Heart left ventricle (tissue), 16 donors: ENCODE measurements at regions not wholly inside any gene's neighbourhood (a gene's known extent, or its start where the extent isn't known, plus 50 kb on each side); places are given as distances from the start of the nearest gene placed in this dataset.

Experiments used
- ATAC-seq, 4 donors: fragments of 200-7000 bp; cut with Tn5 transposase; one replicate each; pipeline ENCODE4 v1.9.1; 2020 to 2022; ENCODE audit warnings: moderate library complexity in 4 of 4, mild to moderate bottlenecking in 3 of 4, moderate number of reproducible peaks in 1 of 4
- DNase-seq, 5 donors: peaks; one replicate each; pipeline ENCODE4 v3.0.0-alpha.2; 2020
- H3K27ac ChIP-seq, 12 donors: fragments of 200-600 bp; sonication (generic) in 4 of 12; one replicate each; pipeline versions ENCODE4 v1.5.0 to v1.8.0; 2016 to 2022; ENCODE audit warnings: mild to moderate bottlenecking in 2 of 12
- H3K27me3 ChIP-seq, 9 donors: fragments of 200-600 bp; sonication (generic) in 2 of 9; one replicate each; pipeline versions ENCODE4 v1.5.1 to v1.8.0; 2016 to 2022; ENCODE audit warnings: mild to moderate bottlenecking in 3 of 9
- H3K36me3 ChIP-seq, 9 donors: fragments of 200-600 bp; sonication (generic) in 2 of 9; one replicate each; pipeline versions ENCODE4 v1.5.0 to v1.8.0; 2018 to 2022; ENCODE audit warnings: mild to moderate bottlenecking in 2 of 9
- H3K4me1 ChIP-seq, 12 donors: fragments of 200-600 bp; sonication (generic) in 4 of 12; one replicate each; pipeline versions ENCODE4 v1.5.0 to v1.8.0; 2016 to 2022; ENCODE audit warnings: mild to moderate bottlenecking in 3 of 12
- H3K4me3 ChIP-seq, 12 donors: fragments of 200-600 bp; sonication (generic) in 4 of 12; one replicate each; pipeline versions ENCODE4 v1.5.0 to v1.8.0; 2017 to 2022; ENCODE audit warnings: mild to moderate bottlenecking in 9 of 12, moderate library complexity in 4 of 12
- H3K9me3 ChIP-seq, 12 donors: fragments of 200-600 bp; sonication (generic) in 4 of 12; one replicate each; pipeline versions ENCODE4 v1.5.0 to v1.8.0; 2016 to 2022; ENCODE audit warnings: mild to moderate bottlenecking in 1 of 12
- CTCF ChIP-seq, 12 donors: fragments of 200-600 bp; sonication (generic) in 4 of 12; IDR thresholded peaks; one replicate each; pipeline versions ENCODE4 v1.5.0 to v1.8.0; 2018 to 2022; ENCODE audit warnings: antibody characterized with exemption in 12 of 12, mild to moderate bottlenecking in 5 of 12
- POLR2A ChIP-seq, 2 donors: fragments of 450-650 bp; IDR thresholded peaks; one replicate each; pipeline ENCODE4 v1.6.1; 2017; ENCODE audit warnings: antibody characterized with exemption in 2 of 2, mild to moderate bottlenecking in 2 of 2, moderate library complexity in 2 of 2
- WGBS, 4 donors: extraction: QIAGEN DNeasy Blood & Tissue Kit in 2 of 4; methylation state at CpG; one replicate each; pipeline versions ENCODE4 v1.1.5 to v1.1.7; 2013 to 2018; 5-methylcytosine and 5-hydroxymethylcytosine counted together
- intact Hi-C, 10 donors: fragments of 100-400 bp; cut with DNase I; formaldehyde crosslinking; loops; one replicate each; pipeline versions ENCODE4 v1.11.1 to v1.14.2; 2022
- donor health status: ischemic (EF 13 %, LVEDD 7.1; RV severe dilation, severe dysfunction).
- donor health status: healthy with polysubstance abuse.
- donor health status: DM: no; HTN: yes; CAD: no.
- donor health status: DM: no; HTN: no; CAD: no.
- donor health status: ischemic (EF 25% LVEDD 6.9; RV normal size, moderate dysfunction).
- donor health status: ischemic (EF 25% LVEDD 5.7; RV mildly dilated, moderate dysfunction).
- donor health status: healthy.
- donor health status: DM: yes; HTN: yes; CAD: no.
- donor health status: ischemic (EF 35%, LVEDD 5.7; RV mildly dilated, moderate dysfunction).
- donor health status: nonischemic (EF 11% LVEDD 7.7; RV severe dilation, severe dysfunction).
- donor health status: DM: yes; HTN: yes; CAD: no.
- donor health status: PGD.
- donor health status: ischemic (EF 29% LVEDD 5.4; RV normal size, mild dysfunction).
- donor health status: nonischemic (EF 23%, LVEDD 6.1; RV moderate dilation, normal function).

- H3K27me3 ChIP-seq: peaks cover 0 to 4% (median 0%) of the 10 kb centered on the region in 9 donors
- no peaks in the 10 kb centered on the region for H3K9me3 ChIP-seq
- H3K4me1 ChIP-seq: peaks cover 0 to 6% (median 0%) of the 10 kb centered on the region in 12 donors
- intact Hi-C loops: no loop called here
- H3K36me3 ChIP-seq: no peaks in the 10 kb centered on the region
- H3K4me3 ChIP-seq: no peak overlapping the region
- no peak for TF ChIP-seq CTCF (IDR thresholded peaks at IDR 0.05)
- TF ChIP-seq POLR2A (IDR thresholded peaks at IDR 0.05): no peak
- ATAC-seq: no peak
- no peak overlapping the region for H3K27ac ChIP-seq
- 55 to 76% (median 66%) methylated on average over 1 of the region's 1 CpG for WGBS, 4 donors
- no peak for DNase-seq
Observed at GRCh38 chr2:5995832-5996231, 303.6 kb downstream of the SOX11 start.

GRCh38 chr2:6008186-6008585 lies 316.0 kb downstream of the SOX11 start:
- H3K4me1 ChIP-seq: no peaks in the 10 kb centered on the region
- H3K27me3 ChIP-seq: peaks cover 0 to 4% (median 0%) of the 10 kb centered on the region in 9 donors
- no peak overlapping the region for H3K4me3 ChIP-seq
- no peak for TF ChIP-seq POLR2A (IDR thresholded peaks at IDR 0.05)
- no peak for TF ChIP-seq CTCF (IDR thresholded peaks at IDR 0.05)
- no peaks in the 10 kb centered on the region for H3K36me3 ChIP-seq
- intact Hi-C loops: no loop called here
- ATAC-seq (no peak), DNase-seq (no peak)
- no peaks in the 10 kb centered on the region for H3K9me3 ChIP-seq
- no peak overlapping the region for H3K27ac ChIP-seq
- WGBS, 4 donors: 73 to 86% (median 85%) methylated on average over 2 of the region's 2 CpGs

GRCh38 chr2:6008726-6009125 lies 316.5 kb downstream of the SOX11 start:
- H3K27me3 ChIP-seq: peaks cover 0 to 4% (median 0%) of the 10 kb centered on the region in 9 donors
- intact Hi-C loops: no loop called here
- 74 to 89% (median 84%) methylated on average over 1 of the region's 1 CpG for WGBS, 4 donors
- H3K4me1 ChIP-seq: no peaks in the 10 kb centered on the region
- no peaks in the 10 kb centered on the region for H3K36me3 ChIP-seq
- DNase-seq (no peak), ATAC-seq (no peak)
- H3K9me3 ChIP-seq: no peaks in the 10 kb centered on the region
- no peak overlapping the region for H3K4me3 ChIP-seq
- no peak overlapping the region for H3K27ac ChIP-seq
- no peak for TF ChIP-seq CTCF (IDR thresholded peaks at IDR 0.05)
- no peak for TF ChIP-seq POLR2A (IDR thresholded peaks at IDR 0.05)

GRCh38 chr2:6010163-6010562 lies 318.0 kb downstream of the SOX11 start:
- TF ChIP-seq CTCF (IDR thresholded peaks at IDR 0.05) (no peak), POLR2A (IDR thresholded peaks at IDR 0.05) (no peak)
- WGBS, 4 donors: 84 to 91% (median 89%) methylated on average over 5 of the region's 5 CpGs
- no peak for DNase-seq

More at GRCh38 chr2:6010163-6010562, 318.0 kb downstream of the SOX11 start:
- intact Hi-C loops: no loop called here
- Histone ChIP-seq H3K4me3 (no peak overlapping the region), H3K27me3 (peaks cover 0 to 4% (median 0%) of the 10 kb centered on the region in 9 donors), H3K36me3 (no peaks in the 10 kb centered on the region), H3K9me3 (no peaks in the 10 kb centered on the region), H3K4me1 (no peaks in the 10 kb centered on the region), H3K27ac (no peak overlapping the region)
- no peak for ATAC-seq
